ENCODE measurements at regions not wholly inside any gene's neighbourhood (a gene's known extent, or its start where the extent isn't known, plus 50 kb on each side); places are given as distances from the start of the nearest gene placed in this dataset.

DNA sequence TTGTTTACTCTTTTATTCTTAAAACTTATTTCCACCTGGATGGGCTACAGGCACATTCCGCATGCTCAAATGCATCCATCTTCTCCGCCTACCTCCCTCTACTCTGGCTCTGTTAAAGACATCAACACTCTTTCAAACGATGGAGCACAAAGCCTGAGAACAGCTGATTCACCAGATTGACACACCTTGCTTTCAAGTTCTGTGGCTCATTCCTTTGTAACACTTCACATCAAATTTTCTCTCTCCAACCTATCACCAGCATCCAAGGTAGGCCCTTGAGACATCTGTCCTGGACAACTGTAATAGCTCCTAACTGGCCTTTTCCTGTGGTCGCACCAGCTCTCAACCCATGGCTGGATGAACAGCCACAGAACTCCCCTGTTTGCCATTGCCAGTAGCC is 274.5 kb downstream of the BCL11A start:
- Histone ChIP-seq H3K27me3 (ENCODE audit: insufficient read depth, low read length, poor library complexity) (no peaks in the 10 kb centered on the region), H3K27ac (ENCODE audit: low read length) (no peak overlapping the region), H3K4me2 (ENCODE audit: insufficient read depth, low read length) (no peak overlapping the region), H3K9me3 (ENCODE audit: insufficient read depth, low read length, severe bottlenecking) (peaks cover 16% of the 10 kb centered on the region), H3K79me2 (ENCODE audit: insufficient read depth, low read length) (no peaks in the 10 kb centered on the region), H2AFZ (ENCODE audit: low read depth, low read length) (no peak overlapping the region), H3K4me1 (ENCODE audit: insufficient read depth, low read length) (no peaks in the 10 kb centered on the region), H3K36me3 (ENCODE audit: insufficient read depth, low read length) (no peaks in the 10 kb centered on the region), H4K20me1 (ENCODE audit: insufficient read depth, low read length) (no peaks in the 10 kb centered on the region), H3K4me3 (ENCODE audit: low read depth in 1 of 2, low read length in 2 of 2) (no peak overlapping the region), H3K9ac (ENCODE audit: low read depth, low read length) (no peak overlapping the region)
- TF ChIP-seq CTCF (IDR thresholded peaks at IDR 0.05; ENCODE audit: borderline replicate concordance, extremely low read depth, low read length, poor library complexity, severe bottlenecking) (no peak), EZH2 (IDR thresholded peaks at IDR 0.05; ENCODE audit: borderline replicate concordance, low read depth, low read length, severe bottlenecking) (no peak)
- no peak for DNase-seq
- ATAC-seq (ENCODE audit: insufficient read depth, low read depth) = no peak

DNA sequence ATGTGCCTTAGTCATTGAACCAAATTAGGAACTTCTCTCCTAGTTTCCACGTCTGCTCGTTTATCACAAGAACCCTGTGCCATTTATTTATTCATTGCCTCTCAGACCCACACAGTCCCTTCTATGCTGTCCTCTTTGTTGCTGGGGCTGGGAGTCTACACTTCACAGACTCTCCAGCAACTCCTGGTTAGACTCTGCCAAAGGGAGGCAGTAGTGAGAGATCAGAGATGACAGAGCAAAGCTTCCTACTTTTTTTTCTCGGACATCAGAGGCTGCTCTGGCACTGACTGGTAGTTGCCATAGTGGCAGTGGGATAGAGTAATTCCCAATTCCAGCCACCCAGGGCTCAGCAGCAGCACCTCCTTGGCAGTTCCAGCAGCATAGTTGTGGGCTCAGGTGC is 277.5 kb downstream of the BCL11A start:
- peaks cover 17% of the 10 kb centered on the region for H3K9me3 ChIP-seq (ENCODE audit: insufficient read depth, low read length, severe bottlenecking)

GRCh38 chr2:60273836-60274235 is 279.6 kb downstream of the BCL11A start:
- H3K4me3 ChIP-seq (ENCODE audit: low read depth in 1 of 2, low read length in 2 of 2) = no peak overlapping the region
- no peaks in the 10 kb centered on the region for H4K20me1 ChIP-seq (ENCODE audit: insufficient read depth, low read length)
- DNase-seq (no peak), ATAC-seq (ENCODE audit: insufficient read depth, low read depth) (no peak)
- no peak overlapping the region for H3K4me2 ChIP-seq (ENCODE audit: insufficient read depth, low read length)
- H2AFZ ChIP-seq (ENCODE audit: low read depth, low read length) = no peak overlapping the region
- H3K36me3 ChIP-seq (ENCODE audit: insufficient read depth, low read length) = no peaks in the 10 kb centered on the region
- H3K79me2 ChIP-seq (ENCODE audit: insufficient read depth, low read length) = no peaks in the 10 kb centered on the region
- TF ChIP-seq CTCF (IDR thresholded peaks at IDR 0.05; ENCODE audit: borderline replicate concordance, extremely low read depth, low read length, poor library complexity, severe bottlenecking) (no peak), EZH2 (IDR thresholded peaks at IDR 0.05; ENCODE audit: borderline replicate concordance, low read depth, low read length, severe bottlenecking) (no peak)
- H3K4me1 ChIP-seq (ENCODE audit: insufficient read depth, low read length) = no peaks in the 10 kb centered on the region
- no peaks in the 10 kb centered on the region for H3K27me3 ChIP-seq (ENCODE audit: insufficient read depth, low read length, poor library complexity)
- H3K9ac ChIP-seq (ENCODE audit: low read depth, low read length) = no peak overlapping the region
- H3K9me3 ChIP-seq (ENCODE audit: insufficient read depth, low read length, severe bottlenecking) = peaks cover 17% of the 10 kb centered on the region
- H3K27ac ChIP-seq (ENCODE audit: low read length) = no peak overlapping the region

More for the DNA sequence above, 277.5 kb downstream of the BCL11A start:
- no peaks in the 10 kb centered on the region for H3K79me2 ChIP-seq (ENCODE audit: insufficient read depth, low read length)
- no peaks in the 10 kb centered on the region for H3K27me3 ChIP-seq (ENCODE audit: insufficient read depth, low read length, poor library complexity)
- H3K9ac ChIP-seq (ENCODE audit: low read depth, low read length) = no peak overlapping the region
- no peak for ATAC-seq (ENCODE audit: insufficient read depth, low read depth)
- H3K4me1 ChIP-seq (ENCODE audit: insufficient read depth, low read length) = no peaks in the 10 kb centered on the region
- no peak for TF ChIP-seq EZH2 (IDR thresholded peaks at IDR 0.05; ENCODE audit: borderline replicate concordance, low read depth, low read length, severe bottlenecking)
- no peak for TF ChIP-seq CTCF (IDR thresholded peaks at IDR 0.05; ENCODE audit: borderline replicate concordance, extremely low read depth, low read length, poor library complexity, severe bottlenecking)
- no peak overlapping the region for H3K27ac ChIP-seq (ENCODE audit: low read length)
- H2AFZ ChIP-seq (ENCODE audit: low read depth, low read length) = no peak overlapping the region
- no peak for DNase-seq
- no peaks in the 10 kb centered on the region for H3K36me3 ChIP-seq (ENCODE audit: insufficient read depth, low read length)
- no peak overlapping the region for H3K4me2 ChIP-seq (ENCODE audit: insufficient read depth, low read length)
- no peaks in the 10 kb centered on the region for H4K20me1 ChIP-seq (ENCODE audit: insufficient read depth, low read length)
- H3K4me3 ChIP-seq (ENCODE audit: low read depth in 1 of 2, low read length in 2 of 2) = no peak overlapping the region

DNA sequence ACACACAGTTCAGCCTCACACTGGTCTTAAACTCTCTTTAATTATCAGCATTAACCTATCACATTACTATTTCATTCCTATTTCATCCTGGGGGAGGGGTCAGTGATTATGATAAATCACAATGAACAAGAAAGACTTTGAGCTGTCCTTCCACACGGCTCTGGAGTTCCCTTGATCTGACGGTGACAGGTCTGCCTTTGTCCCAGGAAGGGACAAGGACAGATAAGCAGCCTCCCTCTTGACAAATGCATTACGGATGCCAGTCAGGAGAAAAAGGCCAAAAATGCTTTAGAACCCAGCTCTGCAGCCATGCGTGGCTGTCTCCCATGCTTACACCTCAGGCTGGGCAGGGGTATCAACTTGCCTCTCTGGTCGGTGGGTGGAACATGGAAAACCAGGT is 281.7 kb downstream of the BCL11A start:
- no peaks in the 10 kb centered on the region for H3K4me1 ChIP-seq (ENCODE audit: insufficient read depth, low read length)
- no peak overlapping the region for H3K27ac ChIP-seq (ENCODE audit: low read length)
- H3K79me2 ChIP-seq (ENCODE audit: insufficient read depth, low read length) = no peaks in the 10 kb centered on the region
- no peaks in the 10 kb centered on the region for H3K36me3 ChIP-seq (ENCODE audit: insufficient read depth, low read length)
- H2AFZ ChIP-seq (ENCODE audit: low read depth, low read length) = no peak overlapping the region
- no peaks in the 10 kb centered on the region for H4K20me1 ChIP-seq (ENCODE audit: insufficient read depth, low read length)
- no peak overlapping the region for H3K4me2 ChIP-seq (ENCODE audit: insufficient read depth, low read length)
- H3K4me3 ChIP-seq (ENCODE audit: low read depth in 1 of 2, low read length in 2 of 2) = no peak overlapping the region
- H3K27me3 ChIP-seq (ENCODE audit: insufficient read depth, low read length, poor library complexity) = no peaks in the 10 kb centered on the region
- H3K9ac ChIP-seq (ENCODE audit: low read depth, low read length) = no peak overlapping the region
- no peak for ATAC-seq (ENCODE audit: insufficient read depth, low read depth)
- no peak for DNase-seq
- H3K9me3 ChIP-seq (ENCODE audit: insufficient read depth, low read length, severe bottlenecking) = peaks cover 17% of the 10 kb centered on the region
- TF ChIP-seq EZH2 (IDR thresholded peaks at IDR 0.05; ENCODE audit: borderline replicate concordance, low read depth, low read length, severe bottlenecking) (no peak), CTCF (IDR thresholded peaks at IDR 0.05; ENCODE audit: borderline replicate concordance, extremely low read depth, low read length, poor library complexity, severe bottlenecking) (no peak)
